GM18909 (cell line): ENCODE measurements at regions not wholly inside any gene's neighbourhood (a gene's known extent, or its start where the extent isn't known, plus 50 kb on each side); places are given as distances from the start of the nearest gene placed in this dataset.
"Not testable (repeated sequence)": the region's sequence is repeated elsewhere in the genome, so short reads cannot be mapped to it uniquely, and the experiment has no call there.

Experiments used
- ATAC-seq: cut with Tn5 transposase; IDR thresholded peaks from one replicate; pipeline ENCODE4 v1.9.1; 2021; ENCODE audit warnings: mild to moderate bottlenecking; ENCODE audit not compliant: unreplicated experiment, poor library complexity

DNA sequence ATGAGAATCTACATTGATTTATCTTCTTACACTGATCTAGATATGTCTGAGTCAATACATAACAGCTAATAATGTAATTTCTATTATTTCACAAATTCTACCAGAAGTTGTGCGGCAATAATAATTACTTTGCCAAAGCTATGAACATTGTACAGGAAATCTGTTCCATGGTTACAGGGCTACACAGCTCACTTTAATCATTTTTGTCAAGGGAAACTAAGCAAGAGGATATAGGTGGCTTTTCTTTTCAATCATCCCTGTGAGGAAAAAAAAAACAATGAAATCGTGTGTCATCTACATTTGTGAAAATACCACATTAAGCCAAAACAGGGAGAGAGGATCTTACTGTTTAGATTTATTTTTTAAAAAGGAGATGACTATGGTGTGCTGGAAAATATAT is 717.4 kb downstream of the NR2F1-AS1 start:
- ATAC-seq: no peak

DNA sequence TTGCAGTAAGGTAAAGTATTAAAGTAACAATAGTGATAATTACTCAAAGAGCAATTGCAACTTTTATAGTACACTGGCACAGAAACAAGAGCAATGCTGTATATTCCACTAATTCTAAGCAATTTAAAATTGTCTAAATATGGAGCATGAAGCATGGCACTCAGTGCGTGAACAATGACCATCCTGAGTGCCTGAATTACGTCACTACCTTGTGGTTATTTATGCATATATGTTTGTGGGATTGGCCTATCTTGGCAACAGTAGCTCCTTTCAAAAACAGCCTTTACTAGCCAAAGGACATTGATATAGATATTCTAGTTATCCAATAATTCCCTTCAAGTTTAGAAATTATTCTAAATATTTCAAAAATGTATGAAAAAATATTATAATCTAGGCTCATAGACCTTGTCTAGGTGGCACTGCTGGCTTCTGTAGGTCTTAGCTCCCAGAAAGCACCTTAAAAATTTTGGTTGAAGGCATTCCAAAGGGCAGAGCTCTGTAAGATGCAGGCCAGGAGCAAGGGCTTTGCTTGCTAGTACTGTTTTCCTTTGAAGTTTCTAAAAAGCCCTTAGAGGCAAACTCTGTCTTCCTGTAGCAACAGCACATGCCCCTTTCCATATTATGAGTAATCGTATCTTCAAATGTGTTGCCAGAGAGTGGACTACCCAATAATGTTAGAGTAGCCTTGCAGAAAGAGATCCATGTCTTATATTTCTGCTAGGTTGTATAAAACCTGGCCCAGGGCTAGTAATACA is 719.3 kb downstream of the NR2F1-AS1 start:
- no peak for ATAC-seq

DNA sequence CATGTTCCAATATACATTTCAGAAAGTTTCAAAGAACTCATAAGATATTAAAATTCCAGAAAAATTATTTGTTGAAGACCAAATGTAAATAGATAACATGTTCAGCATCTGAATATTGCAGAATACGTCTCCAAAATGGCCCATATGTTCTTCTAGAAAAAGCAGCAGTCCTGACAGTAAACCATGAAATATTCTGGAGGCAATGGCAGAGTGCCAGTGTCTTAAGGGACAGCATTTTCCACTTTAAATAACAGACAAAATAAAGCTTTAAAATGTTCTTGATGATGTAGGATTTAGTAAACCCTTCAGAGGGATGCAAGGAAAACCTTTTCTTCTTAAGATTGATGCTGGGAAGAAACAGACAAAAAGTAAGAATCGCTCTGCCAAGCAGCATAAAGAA is 721.0 kb downstream of the NR2F1-AS1 start:
- ATAC-seq: no peak

DNA sequence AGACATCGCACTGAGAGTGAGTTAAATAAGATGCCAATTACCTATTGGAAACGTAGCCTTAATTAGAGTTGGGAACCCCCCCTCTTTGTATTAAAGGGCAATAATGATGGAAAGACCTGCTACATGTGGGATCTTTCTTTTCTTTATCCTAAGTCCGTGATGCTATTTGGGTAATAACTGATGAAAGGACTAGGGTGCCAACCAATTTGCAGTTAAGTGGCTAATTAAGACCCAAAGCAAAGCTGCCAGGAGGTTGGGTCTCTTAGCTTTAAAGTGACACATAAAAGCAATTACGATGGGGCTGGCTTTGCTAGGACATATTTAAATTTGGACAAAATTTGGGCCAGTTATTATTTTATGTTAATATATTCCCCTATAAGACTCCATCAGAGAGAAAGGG is 728.8 kb downstream of the NR2F1-AS1 start:
- no peak for ATAC-seq

DNA sequence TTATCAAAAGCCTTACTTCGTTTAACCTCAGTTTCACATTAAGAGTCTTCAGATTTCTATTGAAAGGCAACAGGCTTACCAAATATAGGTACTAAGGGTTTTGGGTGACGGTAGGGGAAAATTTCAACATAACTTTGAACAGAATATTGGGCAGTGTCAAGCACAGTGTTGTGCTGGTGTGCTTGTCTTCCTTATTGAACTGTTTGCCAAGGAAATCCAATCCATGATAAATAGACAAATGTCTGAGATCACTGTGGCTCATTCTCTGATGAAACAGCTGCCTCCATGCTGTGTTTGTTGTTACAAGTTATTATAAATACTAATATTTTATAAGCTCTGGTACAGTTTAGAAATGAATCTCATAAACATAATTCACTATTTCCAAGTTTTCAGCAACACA is 730.1 kb downstream of the NR2F1-AS1 start:
- ATAC-seq: no peak

DNA sequence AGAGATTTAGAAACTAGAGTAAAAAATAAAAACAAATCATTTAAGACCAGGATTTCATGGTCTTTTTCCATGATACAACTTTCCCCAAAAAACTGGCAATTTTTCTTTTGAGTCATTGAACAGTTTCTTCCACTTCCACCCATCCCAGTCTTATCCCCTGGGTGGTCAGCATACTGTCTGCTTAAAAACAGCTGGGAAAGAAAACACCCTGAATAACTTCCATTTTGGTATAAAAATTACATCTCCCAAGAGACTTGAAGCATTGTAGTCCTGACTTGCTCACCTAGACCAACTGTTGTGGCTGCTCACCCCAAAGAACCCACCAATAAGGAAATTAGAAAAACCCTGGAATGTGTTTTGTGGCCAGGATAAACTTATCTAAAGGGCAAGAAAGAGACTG is 731.3 kb downstream of the NR2F1-AS1 start:
- ATAC-seq: no peak

DNA sequence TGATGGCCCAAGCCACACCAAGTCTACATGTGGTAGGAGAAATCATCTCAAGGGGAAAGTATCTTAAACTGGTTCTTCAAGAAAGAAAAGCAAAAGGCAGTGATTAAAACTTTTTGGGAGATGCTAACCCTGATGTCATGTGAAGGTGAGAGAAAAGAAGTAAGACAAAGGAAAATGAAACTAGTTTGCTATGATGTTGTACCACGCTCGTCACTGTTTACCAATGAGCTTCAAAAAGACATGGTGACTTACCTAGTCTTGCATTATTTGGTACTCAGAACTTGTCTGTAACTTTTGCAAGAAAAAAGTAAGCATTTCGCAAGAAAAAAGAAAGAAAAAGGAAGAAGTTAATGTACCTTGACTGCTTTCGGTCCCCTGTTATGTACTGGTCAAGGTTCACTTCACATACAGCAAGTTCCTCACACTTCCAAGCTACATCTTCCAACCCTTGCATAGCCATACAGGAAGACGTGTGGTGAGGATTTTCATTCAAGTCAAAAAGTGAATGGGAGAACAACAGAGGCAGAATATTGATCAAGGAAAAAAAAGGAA is 739.3 kb downstream of the NR2F1-AS1 start:
- ATAC-seq: no peak

DNA sequence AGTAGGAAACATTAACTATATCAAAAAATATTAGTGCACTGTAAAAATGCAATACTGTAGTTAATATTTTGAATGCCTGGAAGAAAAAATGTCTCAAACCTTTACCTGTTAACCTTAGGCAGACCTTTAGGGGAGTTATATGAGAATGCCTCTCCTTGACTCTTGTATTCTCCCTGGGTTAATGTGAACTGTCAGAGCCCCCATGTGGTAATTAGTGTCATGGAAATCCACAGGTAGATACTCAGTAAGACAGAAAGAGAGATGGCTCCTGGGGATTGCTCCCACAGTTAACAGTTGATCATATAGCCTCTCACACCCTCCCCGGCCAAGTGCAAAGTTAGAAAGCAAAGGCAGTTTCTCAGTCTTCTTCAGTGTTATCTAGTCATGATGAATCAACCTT is 742.8 kb downstream of the NR2F1-AS1 start:
- no peak for ATAC-seq

DNA sequence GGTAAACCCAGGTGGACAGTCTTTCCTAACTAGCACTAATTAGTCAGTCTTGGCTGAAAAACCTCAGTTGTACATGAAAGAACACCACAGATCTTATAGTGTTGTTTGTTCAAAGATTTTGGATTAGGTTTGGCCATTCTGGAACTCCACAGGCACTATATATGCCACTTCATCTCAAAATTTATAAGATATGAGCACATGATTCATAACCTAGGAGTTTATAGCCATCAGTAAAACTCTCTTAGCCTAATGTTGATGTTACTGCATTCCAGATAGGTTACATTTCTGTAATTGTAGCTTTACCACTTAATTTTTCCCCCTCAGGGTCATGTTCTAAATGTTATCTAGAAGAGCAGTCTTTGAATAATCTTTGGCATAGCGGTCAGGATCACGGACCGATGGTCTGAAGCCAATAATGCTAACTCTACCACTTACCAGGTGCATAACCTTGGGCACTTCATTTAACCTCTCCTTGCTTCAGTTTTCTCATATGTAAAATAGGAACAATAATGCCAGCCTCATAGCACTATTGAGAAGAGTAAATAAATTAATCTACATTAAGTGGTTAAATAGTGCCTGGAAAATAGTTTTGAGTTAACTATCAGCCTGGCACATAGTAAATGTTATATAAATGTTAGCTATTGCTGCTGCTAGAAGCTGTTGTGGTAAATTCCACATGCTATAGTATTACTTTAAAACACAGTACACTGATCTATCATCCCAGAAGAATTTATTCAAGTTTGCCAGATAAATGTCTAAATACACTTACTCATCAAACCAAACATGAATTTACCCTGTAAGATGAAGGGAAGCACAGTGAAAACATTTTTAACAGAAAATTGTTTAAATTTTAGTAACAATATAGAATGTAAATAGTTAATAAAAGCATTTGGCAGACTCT is 743.9 kb downstream of the NR2F1-AS1 start:
- no peak for ATAC-seq

DNA sequence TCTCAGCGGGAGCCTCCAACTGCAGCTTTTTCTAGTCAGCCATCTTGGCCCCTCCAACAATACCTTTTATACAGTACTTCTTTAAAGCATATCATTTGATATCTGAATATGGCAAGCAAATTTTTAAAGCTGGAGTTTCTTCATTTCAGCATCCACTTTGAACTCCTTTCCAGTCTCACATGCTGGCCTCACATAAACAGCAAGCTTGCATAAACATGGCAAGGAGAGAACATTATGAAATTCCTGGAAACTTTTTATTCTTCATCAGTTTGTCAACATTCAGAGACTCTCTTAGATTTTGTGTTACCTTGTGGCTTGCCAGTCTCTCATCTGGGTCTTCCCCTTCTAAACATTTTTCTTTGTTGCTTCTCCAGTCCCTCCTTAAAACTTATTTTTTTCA is 745.3 kb downstream of the NR2F1-AS1 start:
- ATAC-seq: no peak

DNA sequence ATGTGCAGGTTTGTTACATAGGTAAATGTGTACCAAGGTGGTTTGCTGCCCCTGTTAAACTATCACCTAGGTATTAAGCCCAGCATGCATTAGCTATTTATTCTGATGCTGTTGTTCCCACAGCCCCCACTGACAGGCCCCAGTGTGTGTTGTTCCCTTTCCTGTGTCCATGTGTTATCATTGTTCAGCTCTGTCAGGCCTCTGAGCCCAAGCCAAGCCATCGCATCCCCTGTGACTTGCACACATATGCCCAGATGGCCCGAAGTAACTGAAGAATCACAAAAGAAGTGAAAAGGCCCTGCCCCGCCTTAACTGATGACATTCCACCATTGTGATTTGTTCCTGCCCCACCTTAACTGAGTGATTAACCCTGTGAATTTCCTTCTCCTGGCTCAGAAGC is 757.5 kb downstream of the NR2F1-AS1 start:
- not testable (repeated sequence) for ATAC-seq

DNA sequence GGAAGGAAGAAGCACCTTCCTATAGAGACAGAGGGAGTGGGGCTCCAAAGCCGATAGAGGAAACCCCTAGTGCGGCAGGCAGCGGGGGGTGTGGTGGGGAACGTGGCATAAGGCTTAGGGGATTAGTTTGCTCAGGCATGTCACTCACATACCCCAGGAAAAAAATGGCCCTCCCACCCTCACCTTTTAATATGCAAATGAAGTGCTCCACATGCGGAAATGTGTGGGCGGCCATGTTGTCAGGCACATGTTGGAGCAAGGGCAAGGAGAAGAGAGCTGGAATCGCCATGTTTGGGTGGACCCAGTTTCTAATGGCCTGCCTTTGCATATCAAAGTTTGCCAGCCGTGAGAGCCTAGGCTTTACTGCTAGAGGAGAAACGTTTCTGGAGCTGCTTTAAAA is 758.8 kb downstream of the NR2F1-AS1 start:
- no peak for ATAC-seq

DNA sequence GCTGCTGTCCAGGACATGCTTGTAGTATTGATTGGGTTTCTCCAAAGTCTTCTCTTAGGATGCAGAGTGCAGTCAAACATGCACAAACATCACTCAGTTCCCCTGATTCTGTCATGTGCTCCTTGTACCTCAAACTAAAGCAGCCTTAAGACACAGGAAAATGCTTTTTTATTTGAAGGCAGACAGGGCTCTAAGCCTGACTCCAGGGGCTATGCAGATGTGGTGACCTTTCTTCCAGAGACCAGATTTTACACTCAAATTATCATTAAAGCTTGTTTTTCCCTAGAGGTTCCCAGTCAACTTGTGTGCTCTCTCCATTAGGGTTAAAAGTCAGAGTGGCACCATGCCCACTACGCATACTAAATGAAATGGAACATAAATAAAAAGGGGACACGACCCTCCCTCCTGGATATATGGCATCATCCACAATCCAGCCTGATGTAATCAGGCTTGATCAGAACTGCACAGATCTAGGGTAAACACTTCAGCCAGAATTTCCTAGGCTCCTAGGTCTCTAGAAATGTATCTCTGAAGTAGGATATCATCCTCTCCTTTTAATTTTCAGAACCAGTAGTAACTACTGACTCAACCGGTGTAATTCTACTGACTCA is 771.1 kb downstream of the NR2F1-AS1 start:
- ATAC-seq: no peak

DNA sequence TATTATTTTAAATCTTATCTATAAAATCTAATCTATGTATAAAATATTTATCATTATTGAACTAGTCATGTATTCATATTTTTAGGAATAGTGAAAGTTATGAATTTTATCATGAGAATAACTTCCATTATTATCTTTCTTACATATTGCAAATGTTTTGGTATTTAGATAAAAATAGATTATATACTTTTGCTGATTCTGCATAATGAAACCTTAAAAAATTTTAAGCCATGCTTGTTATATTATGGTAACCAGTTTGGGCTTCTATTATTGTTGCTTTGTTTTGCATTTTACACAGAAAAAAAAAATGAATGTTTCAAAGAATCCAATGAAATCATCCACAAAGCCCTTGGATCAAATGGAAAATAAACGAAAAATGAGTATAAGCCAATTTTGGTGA is 772.5 kb downstream of the NR2F1-AS1 start:
- no peak for ATAC-seq

DNA sequence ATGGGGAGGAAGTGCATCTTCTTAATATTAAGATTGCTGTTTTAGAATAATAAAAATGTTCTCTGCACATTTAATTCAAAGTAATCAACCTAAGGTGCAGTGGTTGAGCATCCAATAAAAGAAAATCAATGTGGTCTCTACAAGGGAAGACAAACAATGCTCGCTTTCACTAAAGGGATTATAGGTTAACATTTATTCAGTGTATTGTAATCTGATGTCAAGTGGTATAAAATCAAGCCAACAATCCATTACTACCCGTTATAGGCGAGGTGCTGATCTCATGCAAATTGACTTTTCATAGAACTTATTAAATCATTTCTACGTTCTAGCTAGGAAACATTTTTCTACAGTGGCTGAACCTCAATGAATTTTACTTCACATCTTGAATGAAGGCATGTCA is 773.9 kb downstream of the NR2F1-AS1 start:
- no peak for ATAC-seq

DNA sequence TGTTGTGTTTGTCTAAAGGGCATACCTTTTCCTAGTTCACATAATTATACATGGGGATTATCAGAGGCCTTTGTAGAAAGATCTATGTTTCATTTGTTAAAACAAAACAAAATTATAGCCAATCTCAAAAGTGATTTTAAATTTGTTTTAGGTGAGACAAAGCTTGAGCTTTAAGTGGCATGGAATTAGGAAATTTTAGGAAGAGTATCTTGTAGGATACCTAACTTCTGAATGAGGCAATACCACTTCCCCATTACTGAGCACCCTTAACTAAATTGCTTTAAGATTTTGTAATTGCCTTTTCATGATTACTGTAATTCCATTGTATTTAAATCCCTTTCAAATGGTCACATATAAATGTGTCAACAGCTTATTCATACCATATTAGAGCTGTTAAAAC is 775.6 kb downstream of the NR2F1-AS1 start:
- ATAC-seq: no peak

DNA sequence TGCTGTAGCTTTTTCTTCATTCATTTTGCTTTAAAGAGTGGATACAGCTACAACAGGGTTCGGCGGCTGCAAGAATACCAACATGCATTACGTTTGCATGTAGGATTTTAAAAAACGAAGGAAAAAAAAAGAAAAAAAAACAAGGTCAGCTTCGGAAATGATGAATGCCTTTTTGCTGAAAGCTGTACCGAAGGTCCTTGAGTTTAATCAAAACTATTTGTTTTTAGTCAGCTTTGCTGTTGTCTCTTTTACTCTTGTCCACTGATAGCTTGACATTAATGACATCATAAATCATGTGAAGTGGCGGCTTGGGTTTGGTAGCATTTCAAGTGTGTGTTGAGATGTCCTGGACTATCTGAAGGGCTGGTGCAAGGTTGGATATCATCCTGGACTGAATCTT is 779.1 kb downstream of the NR2F1-AS1 start:
- no peak for ATAC-seq

DNA sequence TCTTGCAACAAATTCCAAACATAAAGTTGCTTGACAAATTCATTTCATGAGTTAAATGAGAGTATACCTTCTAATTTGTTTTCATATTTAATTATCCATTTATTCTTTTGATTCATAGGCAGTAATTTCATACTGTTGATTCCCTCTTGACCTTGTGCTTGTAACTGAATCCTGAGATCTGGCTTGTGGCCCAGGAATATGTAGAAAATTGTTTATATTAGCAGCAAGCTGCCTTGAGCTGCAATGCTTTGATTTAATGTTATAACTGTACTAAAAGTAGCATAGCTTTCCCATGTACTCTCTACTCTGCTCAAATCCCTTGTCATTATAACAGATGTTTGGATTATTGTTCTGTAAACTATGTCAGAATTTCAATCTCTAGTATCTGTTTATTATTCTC is 780.7 kb downstream of the NR2F1-AS1 start:
- no peak for ATAC-seq

DNA sequence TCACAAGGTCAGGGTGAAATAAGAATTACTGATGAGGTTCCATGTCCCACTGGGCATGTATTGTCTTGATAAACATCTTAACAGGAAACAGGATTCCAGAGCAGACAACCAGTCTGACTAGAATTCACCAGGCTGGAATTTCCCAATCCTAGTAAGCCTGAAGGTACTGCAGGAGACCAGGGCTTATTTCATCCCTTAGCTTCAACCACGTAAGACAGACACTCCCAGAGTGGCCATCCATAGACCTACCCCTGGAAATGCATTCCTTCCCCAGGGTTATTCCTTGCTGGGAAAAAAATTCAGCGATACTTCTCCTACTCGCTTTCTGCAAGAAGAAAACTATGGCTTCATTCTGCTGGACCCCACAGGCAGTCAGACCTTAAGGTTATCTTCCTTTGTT is 785.4 kb downstream of the NR2F1-AS1 start:
- ATAC-seq: no peak

DNA sequence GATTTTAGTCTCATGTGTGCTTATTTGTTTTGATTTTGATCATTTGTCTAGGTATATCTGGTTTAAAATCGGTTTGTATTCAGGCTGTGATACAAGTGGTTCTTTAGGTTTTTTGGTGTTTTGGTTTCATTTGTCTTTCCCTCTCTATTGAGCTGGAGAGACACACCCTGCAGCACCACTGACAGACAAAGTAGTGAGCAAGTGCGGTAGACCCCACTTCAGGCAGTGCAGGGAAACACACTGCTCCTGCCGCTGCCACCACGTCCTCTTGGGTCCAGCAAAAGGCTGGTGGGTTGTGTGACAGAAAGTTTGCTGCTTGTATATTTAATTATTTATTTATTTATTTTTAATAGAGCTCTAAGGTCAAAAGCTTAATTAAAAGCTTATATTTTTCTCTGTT is 801.0 kb downstream of the NR2F1-AS1 start:
- no peak for ATAC-seq

DNA sequence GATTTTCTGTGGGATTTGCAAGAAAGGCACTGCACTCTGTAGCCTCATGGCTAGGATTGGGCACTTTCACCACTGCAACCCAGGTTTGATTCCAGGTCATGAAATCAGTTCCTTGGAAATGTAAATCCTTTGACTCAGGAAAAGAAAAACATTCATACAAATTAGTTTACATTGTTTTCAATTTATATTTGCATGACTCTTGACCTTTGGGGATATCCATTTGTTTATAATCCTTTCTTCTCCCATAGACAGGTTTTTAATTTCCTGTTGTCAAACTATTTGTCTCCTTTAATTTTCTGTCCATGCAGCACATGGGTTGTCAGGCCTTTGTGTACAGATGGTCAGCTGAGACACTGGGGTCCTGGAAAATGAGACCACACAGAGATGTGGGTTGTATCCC is 801.5 kb downstream of the NR2F1-AS1 start:
- ATAC-seq: no peak
